GM23248 (cell line): ENCODE measurements at regions not wholly inside any gene's neighbourhood (a gene's known extent, or its start where the extent isn't known, plus 50 kb on each side); places are given as distances from the start of the nearest gene placed in this dataset.

ENCODE experiments used
- DNase-seq: peaks from one replicate; pipeline ENCODE4 v3.0.0-alpha.2; 2015
- H2AFZ ChIP-seq: fragments of 200-600 bp; sonication (generic); 2 replicates; pipeline ENCODE4 v1.6.1; 2016; ENCODE audit warnings: antibody characterized with exemption
- H3F3A ChIP-seq: fragments of 200-600 bp; sonication (generic); 2 replicates; pipeline ENCODE4 v1.6.1; 2016; ENCODE audit warnings: mild to moderate bottlenecking, antibody characterized with exemption, mixed run types; ENCODE audit not compliant: insufficient read depth
- H3K27ac ChIP-seq: fragments of 200-600 bp; sonication (generic); 2 replicates; pipeline ENCODE4 v1.5.1; 2016; ENCODE audit warnings: mild to moderate bottlenecking
- H3K27me3 ChIP-seq: fragments of 200-600 bp; sonication (generic); replicated peaks from 2 replicates; pipeline ENCODE4 v1.6.1; 2016; ENCODE audit warnings: mild to moderate bottlenecking; ENCODE audit not compliant: insufficient read depth
- H3K36me3 ChIP-seq: fragments of 200-600 bp; sonication (generic); 2 replicates; pipeline ENCODE4 v1.6.1; 2016; ENCODE audit warnings: low read depth, mild to moderate bottlenecking
- H3K4me1 ChIP-seq: fragments of 200-600 bp; sonication (generic); 2 replicates; pipeline ENCODE4 v1.6.1; 2016; ENCODE audit warnings: mild to moderate bottlenecking; ENCODE audit not compliant: insufficient read depth
- H3K4me2 ChIP-seq: fragments of 200-600 bp; sonication (generic); one replicate; pipeline ENCODE4 v1.6.1; 2016; ENCODE audit warnings: mild to moderate bottlenecking; ENCODE audit not compliant: unreplicated experiment
- H3K4me3 ChIP-seq: fragments of 200-600 bp; sonication (generic); 2 replicates; pipeline ENCODE4 v1.5.1; 2016; ENCODE audit warnings: mild to moderate bottlenecking
- H3K79me2 ChIP-seq: fragments of 200-600 bp; sonication (generic); 2 replicates; pipeline ENCODE4 v1.6.1; 2016; ENCODE audit warnings: mild to moderate bottlenecking; ENCODE audit not compliant: insufficient read depth
- H3K9ac ChIP-seq: fragments of 200-600 bp; sonication (generic); 2 replicates; pipeline ENCODE4 v1.6.1; 2016; ENCODE audit warnings: mild to moderate bottlenecking
- H3K9me2 ChIP-seq: fragments of 200-600 bp; sonication (generic); 2 replicates; pipeline ENCODE4 v1.6.1; 2016; ENCODE audit warnings: mixed run types, mild to moderate bottlenecking, moderate library complexity; ENCODE audit not compliant: insufficient read depth
- H3K9me3 ChIP-seq: fragments of 200-600 bp; sonication (generic); one replicate; pipeline ENCODE4 v1.6.1; 2017; ENCODE audit warnings: low read depth
- H4K20me1 ChIP-seq: fragments of 200-600 bp; sonication (generic); 2 replicates; pipeline ENCODE4 v1.6.0; 2016; ENCODE audit not compliant: insufficient read depth
- EZH2 ChIP-seq: fragments of 200-600 bp; sonication (generic); IDR thresholded peaks from 2 replicates; pipeline ENCODE4 v1.6.1; 2018; ENCODE audit warnings: antibody characterized with exemption, mild to moderate bottlenecking; ENCODE audit not compliant: insufficient read depth, poor library complexity, severe bottlenecking
- EZH2phosphoT487 ChIP-seq: fragments of 200-600 bp; sonication (generic); IDR thresholded peaks from 2 replicates; pipeline ENCODE4 v1.6.1; 2018; ENCODE audit warnings: antibody characterized with exemption, moderate library complexity, mild to moderate bottlenecking, low read depth; ENCODE audit not compliant: insufficient read depth
- WGBS, 2 experiments: methylation state at CpG; one replicate each; pipeline ENCODE4 v1.1.6; 2015 to 2017; ENCODE audit warnings: low lambda C conversion rate in 2 of 2, low coverage in 1 of 2; ENCODE audit errors: missing lambda C conversion rate in 2 of 2; 5-methylcytosine and 5-hydroxymethylcytosine counted together
- in situ Hi-C: fragments of 300-500 bp; cut with MboI; formaldehyde crosslinking; loops from 2 replicates; pipeline ENCODE4 v1.15.0; 2020

DNA sequence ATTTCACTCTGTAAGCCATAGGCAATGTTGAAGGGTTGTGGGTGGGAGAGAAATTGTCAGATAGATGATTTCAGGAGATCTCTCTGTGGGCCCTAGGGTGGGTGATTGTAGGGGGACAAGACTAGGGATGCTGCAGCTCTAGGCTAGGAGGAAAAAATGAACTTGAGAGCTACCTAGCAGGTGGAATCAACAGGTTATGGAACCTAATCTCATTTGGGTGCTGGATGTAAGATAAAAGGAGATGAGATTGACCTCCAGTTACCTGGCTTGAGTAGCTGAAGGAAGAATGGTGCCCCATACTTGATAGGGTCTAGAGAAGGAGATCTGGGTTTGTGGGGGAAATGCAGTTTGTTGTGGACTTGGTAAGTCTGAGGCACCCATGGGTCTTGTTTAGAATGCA is 396.5 kb downstream of the RRAGC start:
- Histone ChIP-seq H3F3A (no peaks in the 10 kb centered on the region), H3K9me3 (no peaks in the 10 kb centered on the region), H3K9me2 (no peaks in the 10 kb centered on the region), H3K4me2 (no peak overlapping the region), H3K79me2 (no peaks in the 10 kb centered on the region), H3K27me3 (no peaks in the 10 kb centered on the region), H4K20me1 (no peaks in the 10 kb centered on the region), H3K27ac (no peak overlapping the region), H3K9ac (no peak overlapping the region), H3K36me3 (no peaks in the 10 kb centered on the region), H3K4me1 (no peaks in the 10 kb centered on the region), H2AFZ (no peak overlapping the region), H3K4me3 (no peak overlapping the region)
- DNase-seq: no peak
- in situ Hi-C loops: no loop called here
- TF ChIP-seq EZH2phosphoT487 (no peak), EZH2 (no peak)

DNA sequence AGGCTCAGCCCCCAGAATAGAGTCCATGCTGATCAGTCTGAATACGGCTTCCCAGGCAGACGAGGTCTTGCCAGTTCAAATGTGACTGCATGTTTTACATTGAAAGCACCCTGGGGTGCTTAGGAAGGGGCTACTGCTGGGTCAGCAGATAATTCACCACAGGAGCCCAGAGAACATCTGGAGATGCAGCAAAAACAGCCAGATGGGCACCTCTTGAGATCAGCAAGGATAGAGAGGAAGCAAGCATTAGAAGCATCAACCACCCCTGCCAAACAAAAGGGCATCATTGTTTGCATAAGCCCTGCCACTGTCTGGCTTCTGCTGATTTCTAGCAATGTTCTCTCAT is 403.1 kb downstream of the RRAGC start:
- no peaks in the 10 kb centered on the region for H3K36me3 ChIP-seq
- no peak overlapping the region for H3K4me2 ChIP-seq
- no peaks in the 10 kb centered on the region for H3F3A ChIP-seq
- WGBS, 2 experiments: 13 to 16% methylated on average over 2 of the region's 2 CpGs
- no peak overlapping the region for H2AFZ ChIP-seq
- no peaks in the 10 kb centered on the region for H3K27me3 ChIP-seq
- no peaks in the 10 kb centered on the region for H3K9me2 ChIP-seq
- H3K9ac ChIP-seq: no peak overlapping the region
- H3K4me1 ChIP-seq: peaks cover 6% of the 10 kb centered on the region; the same call in 1 of the 2 replicates
- H4K20me1 ChIP-seq: no peaks in the 10 kb centered on the region
- H3K4me3 ChIP-seq: no peak overlapping the region
- H3K9me3 ChIP-seq: no peaks in the 10 kb centered on the region
- in situ Hi-C loops: no loop called here
- H3K27ac ChIP-seq: no peak overlapping the region
- no peak for DNase-seq
- TF ChIP-seq EZH2 (no peak), EZH2phosphoT487 (no peak)
- no peaks in the 10 kb centered on the region for H3K79me2 ChIP-seq

DNA sequence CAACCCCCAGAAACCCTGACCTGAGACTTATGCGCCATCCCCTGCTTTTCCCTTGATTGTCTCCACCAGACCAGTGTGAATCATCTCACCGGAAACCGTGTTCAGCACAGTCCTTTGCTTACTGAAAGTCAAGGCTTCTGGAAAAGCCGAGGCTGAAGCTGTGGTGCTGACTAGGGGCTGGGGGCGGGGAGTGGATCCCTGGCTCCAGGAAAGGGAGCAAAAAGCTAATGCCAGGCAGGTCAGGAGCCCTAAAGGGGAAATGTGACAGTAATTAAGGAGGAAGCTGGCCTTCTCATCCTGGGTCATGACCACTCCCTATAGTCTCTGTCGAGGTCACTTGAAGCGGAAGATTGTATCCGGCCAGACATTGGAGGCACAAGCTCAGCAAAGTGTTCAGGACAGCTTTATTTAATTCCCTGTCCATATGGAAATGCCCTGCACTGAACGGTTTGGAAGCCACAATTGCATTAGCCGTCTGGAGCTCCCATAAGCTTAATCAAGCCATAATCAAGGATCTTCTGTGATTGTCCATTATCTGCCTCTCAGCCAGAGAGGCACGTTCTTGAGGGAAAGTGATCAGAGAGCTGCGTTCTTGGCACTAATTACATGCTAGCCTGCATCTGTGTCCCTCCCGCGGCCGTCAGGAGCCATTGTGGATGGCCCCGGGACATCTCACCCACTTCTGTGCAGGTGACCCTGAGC is 403.6 kb downstream of the RRAGC start:
- Histone ChIP-seq H4K20me1 (no peaks in the 10 kb centered on the region), H3K9me2 (no peaks in the 10 kb centered on the region), H3K4me3 (no peak overlapping the region), H3K79me2 (no peaks in the 10 kb centered on the region), H3K4me1 (peaks cover 11% of the 10 kb centered on the region), H3F3A (no peaks in the 10 kb centered on the region), H3K9ac (no peak overlapping the region), H2AFZ (no peak overlapping the region), H3K36me3 (no peaks in the 10 kb centered on the region), H3K4me2 (no peak overlapping the region), H3K9me3 (no peaks in the 10 kb centered on the region), H3K27me3 (no peaks in the 10 kb centered on the region), H3K27ac (no peak overlapping the region)
- in situ Hi-C loops: no loop called here
- no peak for TF ChIP-seq EZH2
- TF ChIP-seq EZH2phosphoT487: no peak
- 34 to 35% methylated on average over 16 of the region's 16 CpGs for WGBS, 2 experiments
- no peak for DNase-seq

DNA sequence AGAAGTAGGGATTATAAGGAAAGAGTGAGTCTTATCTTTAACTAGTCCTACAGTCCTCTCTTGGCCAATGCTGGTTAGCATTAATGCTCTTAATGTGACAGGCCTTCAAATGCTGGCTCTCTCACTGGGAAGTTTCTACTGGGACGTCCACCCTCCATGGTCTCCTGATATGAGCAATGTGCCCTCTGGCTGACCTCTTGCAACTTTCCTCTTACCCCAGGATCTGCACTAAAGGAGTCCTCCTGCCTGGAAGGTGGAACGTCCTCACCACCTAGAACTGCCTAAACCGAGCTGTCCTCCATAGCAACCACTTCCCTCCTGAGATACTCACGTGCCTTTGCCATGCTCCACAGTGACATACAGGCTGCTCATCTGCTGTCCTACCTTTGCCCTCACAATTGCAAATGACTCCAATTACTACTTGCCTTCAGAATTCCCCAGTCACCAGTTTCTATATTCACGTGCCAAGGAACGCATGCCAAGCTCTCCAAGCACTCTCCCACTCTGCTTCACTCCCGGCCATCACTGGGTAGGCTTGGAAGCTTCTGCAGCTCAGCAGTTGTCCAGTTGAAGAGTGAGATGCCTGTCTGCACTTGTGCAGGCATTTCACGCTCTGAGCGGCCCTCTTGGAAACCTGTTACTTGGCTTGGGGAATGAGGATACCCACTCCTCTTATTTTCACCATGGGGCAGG is 404.7 kb downstream of the RRAGC start:
- Histone ChIP-seq H3K4me3 (no peak overlapping the region), H3K4me2 (no peak overlapping the region), H3K27ac (no peak overlapping the region), H3K79me2 (no peaks in the 10 kb centered on the region), H2AFZ (no peak overlapping the region), H3K4me1 (peaks cover 15% of the 10 kb centered on the region), H3K27me3 (no peaks in the 10 kb centered on the region), H3K9ac (no peak overlapping the region), H3K9me3 (no peaks in the 10 kb centered on the region), H3K36me3 (no peaks in the 10 kb centered on the region), H4K20me1 (no peaks in the 10 kb centered on the region), H3F3A (no peaks in the 10 kb centered on the region), H3K9me2 (no peaks in the 10 kb centered on the region)
- TF ChIP-seq EZH2phosphoT487 (no peak), EZH2 (no peak)
- in situ Hi-C loops: no loop called here
- WGBS, 2 experiments: 41 to 42% methylated on average over 9 of the region's 9 CpGs
- DNase-seq: no peak

DNA sequence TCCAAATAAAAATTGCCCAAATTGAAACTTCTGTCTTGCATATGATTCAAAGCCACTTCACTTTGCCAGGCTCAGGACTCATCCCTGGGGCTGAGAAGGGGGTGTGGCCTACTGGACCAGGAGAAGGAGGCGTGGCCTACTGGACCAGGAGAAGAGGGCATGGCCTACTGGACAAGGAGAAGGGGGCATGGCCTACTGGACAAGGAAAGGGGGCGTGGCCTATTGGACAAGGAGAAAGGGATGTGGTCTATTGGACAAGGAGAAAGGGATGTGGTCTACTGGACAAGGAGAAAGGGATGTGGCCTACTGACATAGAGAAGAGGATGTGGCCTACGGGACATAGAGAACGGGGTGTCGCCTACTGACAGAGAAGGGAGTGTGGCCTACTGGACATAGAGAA is 405.3 kb downstream of the RRAGC start:
- H3K4me2 ChIP-seq: no peak overlapping the region
- H3K27ac ChIP-seq: no peak overlapping the region
- WGBS, 2 experiments: 48 to 50% methylated on average over 5 of the region's 5 CpGs
- no peaks in the 10 kb centered on the region for H3K9me2 ChIP-seq
- H3K36me3 ChIP-seq: no peaks in the 10 kb centered on the region
- no peaks in the 10 kb centered on the region for H3K27me3 ChIP-seq
- H3K4me3 ChIP-seq: no peak overlapping the region
- in situ Hi-C loops: no loop called here
- no peak overlapping the region for H3K9ac ChIP-seq
- no peaks in the 10 kb centered on the region for H3F3A ChIP-seq
- H4K20me1 ChIP-seq: no peaks in the 10 kb centered on the region
- DNase-seq: peak; percentile 39
- no peak overlapping the region for H2AFZ ChIP-seq
- TF ChIP-seq EZH2phosphoT487 (no peak), EZH2 (no peak)
- H3K79me2 ChIP-seq: no peaks in the 10 kb centered on the region
- H3K9me3 ChIP-seq: no peaks in the 10 kb centered on the region
- peaks cover 15% of the 10 kb centered on the region for H3K4me1 ChIP-seq
